OCI-LY3 (cell line): ENCODE measurements at regions not wholly inside any gene's neighbourhood (a gene's known extent, or its start where the extent isn't known, plus 50 kb on each side); places are given as distances from the start of the nearest gene placed in this dataset.

Experiments
- H2AFZ ChIP-seq: fragments of 200-600, 300-600 bp; shearing (Covaris generic); 2 replicates; pipeline ENCODE4 v1.6.0; 2014; ENCODE audit warnings: antibody characterized with exemption, low read depth, low read length
- H3K27ac ChIP-seq: fragments of 200-600, 300-600 bp; sonication (generic); 2 replicates; pipeline ENCODE4 v1.5.1; 2014; ENCODE audit warnings: mild to moderate bottlenecking, low read length, moderate library complexity, mixed read lengths
- H3K27me3 ChIP-seq: fragments of 200-600, 300-600 bp; sonication (generic); 2 replicates; pipeline ENCODE4 v1.6.1; 2014; ENCODE audit warnings: low read depth, low read length, mixed read lengths
- H3K36me3 ChIP-seq: fragments of 200-600, 300-600 bp; sonication (generic); replicated peaks from 2 replicates; pipeline ENCODE3; 2014; ENCODE audit warnings: low read depth, low read length, mixed read lengths
- H3K4me1 ChIP-seq: fragments of 300-600, 200-600 bp; sonication (generic); 2 replicates; pipeline ENCODE4 v1.6.1; 2014; ENCODE audit warnings: low read length, mixed read lengths
- H3K4me2 ChIP-seq: fragments of 200-600, 300-600 bp; sonication (generic); 2 replicates; pipeline ENCODE4 v1.6.1; 2014; ENCODE audit warnings: low read length, mixed read lengths
- H3K4me3 ChIP-seq: fragments of 300-600, 200-600 bp; sonication (generic); 2 replicates; pipeline ENCODE4 v1.5.1; 2014; ENCODE audit warnings: antibody characterized with exemption, mild to moderate bottlenecking, low read length, moderate library complexity
- H3K79me2 ChIP-seq: fragments of 300-600, 200-600 bp; shearing (Covaris generic); 2 replicates; pipeline ENCODE4 v1.6.1; 2014; ENCODE audit warnings: mild to moderate bottlenecking, low read length, mixed read lengths
- H3K9ac ChIP-seq: fragments of 300-600, 200-600 bp; shearing (Covaris generic); 2 replicates; pipeline ENCODE4 v1.6.0; 2014; ENCODE audit warnings: mild to moderate bottlenecking, low read length, moderate library complexity
- H3K9me3 ChIP-seq: fragments of 200-600, 300-600 bp; shearing (Covaris generic); 2 replicates; pipeline ENCODE4 v1.6.1; 2014; ENCODE audit warnings: low read length, mixed read lengths; ENCODE audit not compliant: insufficient read depth
- H4K20me1 ChIP-seq: fragments of 200-600, 300-600 bp; sonication (generic); 2 replicates; pipeline ENCODE4 v1.6.1; 2016; ENCODE audit warnings: low read length, mixed read lengths; ENCODE audit not compliant: insufficient read depth
- CTCF ChIP-seq: fragments of 200-600, 300-600 bp; sonication (generic); IDR thresholded peaks from 2 replicates; pipeline ENCODE4 v1.5.1; 2014; ENCODE audit warnings: antibody characterized with exemption, low read length, low read depth
- EZH2phosphoT487 ChIP-seq: fragments of 200-600 bp; shearing (Covaris generic); IDR thresholded peaks from 2 replicates; pipeline ENCODE4 v1.6.1; 2018; ENCODE audit warnings: antibody characterized with exemption, mixed run types, low read depth

DNA sequence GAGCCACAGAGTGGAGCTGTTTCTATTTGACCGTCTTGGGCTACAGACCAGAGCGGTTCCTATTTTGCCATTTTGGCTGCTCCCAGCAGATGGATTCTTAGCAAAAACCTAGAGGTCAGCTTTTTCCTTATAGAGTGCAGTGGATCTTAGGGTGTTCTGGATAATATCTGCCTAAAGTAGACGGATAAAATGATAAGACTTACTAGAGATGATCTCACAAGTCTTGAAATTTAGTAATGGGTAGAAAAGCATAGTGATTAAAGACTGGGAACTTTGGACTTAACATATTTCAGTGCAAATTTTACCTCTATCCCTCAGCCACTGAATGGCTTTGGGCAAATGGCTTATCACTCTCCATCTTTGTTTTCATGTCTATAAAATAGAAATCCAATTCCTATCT lies 439.8 kb downstream of the ADGRL2 start:
- TF ChIP-seq EZH2phosphoT487 (no peak), CTCF (no peak)
- Histone ChIP-seq H2AFZ (no peak overlapping the region), H3K27me3 (no peaks in the 10 kb centered on the region)

GRCh38 chr1:82230667-82231066 lies 429.9 kb downstream of the ADGRL2 start:
- H3K27ac ChIP-seq: no peak overlapping the region
- H2AFZ ChIP-seq: no peak overlapping the region
- H3K9me3 ChIP-seq: no peaks in the 10 kb centered on the region
- no peaks in the 10 kb centered on the region for H3K27me3 ChIP-seq
- H3K4me3 ChIP-seq: no peak overlapping the region
- H3K36me3 ChIP-seq: no peaks in the 10 kb centered on the region
- H3K4me1 ChIP-seq: peaks cover 5% of the 10 kb centered on the region
- TF ChIP-seq EZH2phosphoT487 (no peak), CTCF (no peak)
- H3K79me2 ChIP-seq: no peaks in the 10 kb centered on the region
- no peak overlapping the region for H3K4me2 ChIP-seq
- no peaks in the 10 kb centered on the region for H4K20me1 ChIP-seq
- H3K9ac ChIP-seq: no peak overlapping the region

More for the DNA sequence above, 439.8 kb downstream of the ADGRL2 start:
- H3K36me3 ChIP-seq: peaks cover 4% of the 10 kb centered on the region
- no peaks in the 10 kb centered on the region for H3K79me2 ChIP-seq
- H3K9me3 ChIP-seq: no peaks in the 10 kb centered on the region
- H3K4me1 ChIP-seq: peaks cover 7% of the 10 kb centered on the region
- no peak overlapping the region for H3K9ac ChIP-seq
- no peak overlapping the region for H3K4me3 ChIP-seq
- no peaks in the 10 kb centered on the region for H4K20me1 ChIP-seq
- H3K27ac ChIP-seq: no peak overlapping the region
- H3K4me2 ChIP-seq: no peak overlapping the region

DNA sequence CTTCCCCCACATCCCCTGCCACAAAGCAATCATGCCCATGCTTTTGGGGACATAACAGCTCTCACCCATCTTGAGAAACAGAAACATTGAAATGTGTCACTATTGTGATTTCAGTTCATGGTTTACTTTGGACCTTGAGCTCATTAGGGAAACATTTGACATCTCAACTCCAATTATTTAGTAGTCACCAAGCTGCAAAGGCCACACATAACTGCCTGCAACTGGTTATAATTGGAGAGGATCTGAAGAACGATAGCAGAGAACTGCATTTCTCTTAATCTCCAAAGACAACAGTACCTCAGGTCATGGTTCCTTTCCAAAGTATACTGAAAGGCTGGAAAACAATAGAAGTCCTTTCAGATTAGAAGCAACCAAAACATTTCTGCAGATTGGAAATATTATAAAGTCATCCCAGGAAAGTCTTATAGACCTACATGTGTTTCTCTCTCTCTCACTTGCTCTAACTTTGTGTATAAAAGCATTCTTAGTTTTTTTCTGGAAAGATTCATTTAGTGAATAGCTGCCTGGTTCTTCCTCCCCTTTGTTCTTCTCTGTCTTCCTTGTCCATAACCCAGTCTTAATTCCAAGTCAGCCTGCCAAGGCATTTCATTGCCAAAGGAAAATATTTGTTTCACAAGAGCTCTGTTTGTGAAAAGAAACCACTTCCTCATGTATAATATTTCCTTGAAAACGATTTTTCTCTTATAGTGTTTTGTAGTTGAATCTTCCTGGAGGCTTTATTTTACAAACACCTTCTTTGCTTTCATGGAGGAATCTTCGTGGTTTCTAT lies 426.8 kb downstream of the ADGRL2 start:
- H3K9ac ChIP-seq: no peak overlapping the region
- no peaks in the 10 kb centered on the region for H3K36me3 ChIP-seq
- H2AFZ ChIP-seq: no peak overlapping the region
- H3K4me1 ChIP-seq: peaks cover 11% of the 10 kb centered on the region
- H3K4me2 ChIP-seq: no peak overlapping the region
- no peak overlapping the region for H3K27ac ChIP-seq
- no peaks in the 10 kb centered on the region for H3K9me3 ChIP-seq
- H4K20me1 ChIP-seq: no peaks in the 10 kb centered on the region
- H3K27me3 ChIP-seq: no peaks in the 10 kb centered on the region
- TF ChIP-seq EZH2phosphoT487: no peak
- no peak for TF ChIP-seq CTCF
- no peaks in the 10 kb centered on the region for H3K79me2 ChIP-seq
- no peak overlapping the region for H3K4me3 ChIP-seq

DNA sequence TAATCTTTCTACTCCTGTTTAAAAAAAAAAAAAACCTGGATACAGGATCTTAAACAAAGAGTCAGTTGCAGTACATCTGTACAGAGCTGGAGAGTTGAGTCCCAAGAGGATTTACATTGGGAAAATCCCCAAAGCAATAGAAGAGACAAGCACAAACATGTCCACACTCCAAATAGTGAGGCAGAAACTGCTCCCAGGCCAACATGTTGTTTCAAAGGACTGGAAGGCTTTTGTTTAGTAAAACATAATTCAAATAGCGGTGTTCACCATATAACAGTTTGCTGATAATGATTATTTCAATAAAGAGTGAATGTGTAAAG lies 425.4 kb downstream of the ADGRL2 start:
- Histone ChIP-seq H3K27ac (no peak overlapping the region), H3K79me2 (no peaks in the 10 kb centered on the region), H3K27me3 (no peaks in the 10 kb centered on the region), H3K9ac (no peak overlapping the region), H3K4me1 (peaks cover 11% of the 10 kb centered on the region), H3K4me3 (no peak overlapping the region), H2AFZ (no peak overlapping the region), H4K20me1 (no peaks in the 10 kb centered on the region), H3K9me3 (no peaks in the 10 kb centered on the region), H3K4me2 (no peak overlapping the region), H3K36me3 (no peaks in the 10 kb centered on the region)
- no peak for TF ChIP-seq CTCF
- no peak for TF ChIP-seq EZH2phosphoT487
